GM12891 (cell line): ENCODE measurements at regions not wholly inside any gene's neighbourhood (a gene's known extent, or its start where the extent isn't known, plus 50 kb on each side); places are given as distances from the start of the nearest gene placed in this dataset.

ENCODE experiments used
- PAX5 ChIP-seq: IDR thresholded peaks from 2 replicates; pipeline ENCODE4 v1.6.1; 2011; ENCODE audit warnings: low read length, moderate library complexity, mild to moderate bottlenecking; ENCODE audit not compliant: insufficient read depth, severe bottlenecking
- POLR2A ChIP-seq: IDR thresholded peaks from 2 replicates; pipeline ENCODE4 v1.6.1; 2011; ENCODE audit warnings: low read depth, low read length, control low read depth
- POLR2AphosphoS5 ChIP-seq: IDR thresholded peaks from 2 replicates; pipeline ENCODE4 v1.6.1; 2011; ENCODE audit warnings: low read depth, low read length, control low read depth
- POU2F2 ChIP-seq: IDR thresholded peaks from 2 replicates; pipeline ENCODE4 v1.6.1; 2011; ENCODE audit warnings: low read depth, mild to moderate bottlenecking, control low read depth, low read length, moderate library complexity
- SPI1 ChIP-seq: IDR thresholded peaks from 2 replicates; pipeline ENCODE4 v1.6.1; 2011; ENCODE audit warnings: low read depth, low read length, control low read depth
- TAF1 ChIP-seq: IDR thresholded peaks from 2 replicates; pipeline ENCODE4 v1.6.1; 2011; ENCODE audit warnings: low read depth, low read length, control low read depth

DNA sequence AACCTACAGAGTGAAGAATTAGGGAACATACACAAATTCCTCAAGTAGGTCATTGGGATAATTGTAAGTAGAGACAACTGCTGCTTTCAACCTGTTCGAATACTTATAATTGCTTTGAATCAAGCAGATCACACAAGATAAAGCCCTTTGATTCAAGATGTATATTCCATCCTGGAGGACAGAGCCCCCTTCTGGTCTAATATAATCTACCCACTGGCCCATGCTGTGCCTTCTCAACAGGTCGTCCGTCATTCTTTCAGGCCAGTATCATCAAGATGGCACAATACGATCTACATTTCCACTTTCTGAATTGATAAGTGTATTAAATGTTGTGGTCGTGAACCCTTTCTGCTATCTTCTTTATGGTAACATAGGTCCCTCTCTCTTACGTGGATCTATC lies 387.0 kb upstream of the CDH19 start:
- TF ChIP-seq POLR2AphosphoS5 (no peak), POLR2A (no peak), SPI1 (no peak), TAF1 (no peak), PAX5 (no peak), POU2F2 (no peak)
